Cardiac fibroblast (primary cell): ENCODE measurements at regions not wholly inside any gene's neighbourhood (a gene's known extent, or its start where the extent isn't known, plus 50 kb on each side); places are given as distances from the start of the nearest gene placed in this dataset.
"Not testable (repeated sequence)": the region's sequence is repeated elsewhere in the genome, so short reads cannot be mapped to it uniquely, and the experiment has no call there.

Experiments used
- DNase-seq, 2 donors: peaks; one replicate each; pipeline versions ENCODE4 v3.0.0 to v3.0.0-alpha.2; 2010; ENCODE audit warnings: low read depth in 2 of 2
- H3K4me3 ChIP-seq, 2 donors: replicated peaks in 1 of 2; 1 replicate in 1 of 2; 2 replicates in 1 of 2; pipeline ENCODE4 v1.5.1; 2011; ENCODE audit warnings: low read depth in 2 of 2, low read length in 2 of 2, mild to moderate bottlenecking in 2 of 2, moderate library complexity in 1 of 2
- CTCF ChIP-seq: IDR thresholded peaks from one replicate; pipeline ENCODE4 v1.5.1; 2011; ENCODE audit warnings: low read depth, mild to moderate bottlenecking, low read length, inconsistent platforms

- no peak overlapping the region for H3K4me3 ChIP-seq
- TF ChIP-seq CTCF: no peak
- DNase-seq: peak in 1 of 2 donors; percentile 45
Measured at GRCh38 chr17:12230481-12231354, 210.0 kb downstream of the MAP2K4 start.

- peak in 1 of 2 donors; percentile 63 for DNase-seq
- no peak for TF ChIP-seq CTCF
- no peak overlapping the region for H3K4me3 ChIP-seq
Measured at GRCh38 chr17:12231355-12231682, 210.6 kb downstream of the MAP2K4 start.

- not testable (repeated sequence) for DNase-seq, H3K4me3 ChIP-seq
Measured at GRCh38 chr17:12239021-12239420, 218.3 kb downstream of the MAP2K4 start.

- no peak overlapping the region for H3K4me3 ChIP-seq
- no peak for TF ChIP-seq CTCF
- DNase-seq: no peak
Measured at GRCh38 chr17:12242345-12242954, 221.8 kb downstream of the MAP2K4 start.

GRCh38 chr17:12247761-12248160, 227.1 kb downstream of the MAP2K4 start:
- no peak for DNase-seq
- H3K4me3 ChIP-seq: no peak overlapping the region
- no peak for TF ChIP-seq CTCF

GRCh38 chr17:12250973-12251372, 230.3 kb downstream of the MAP2K4 start:
- no peak for DNase-seq
- TF ChIP-seq CTCF: no peak
- H3K4me3 ChIP-seq: no peak overlapping the region

- no peak for TF ChIP-seq CTCF
- DNase-seq: no peak
- no peak overlapping the region for H3K4me3 ChIP-seq
Measured at GRCh38 chr17:12252462-12252861, 231.8 kb downstream of the MAP2K4 start.
